ENCODE measurements at regions not wholly inside any gene's neighbourhood (a gene's known extent, or its start where the extent isn't known, plus 50 kb on each side); places are given as distances from the start of the nearest gene placed in this dataset.

DNA sequence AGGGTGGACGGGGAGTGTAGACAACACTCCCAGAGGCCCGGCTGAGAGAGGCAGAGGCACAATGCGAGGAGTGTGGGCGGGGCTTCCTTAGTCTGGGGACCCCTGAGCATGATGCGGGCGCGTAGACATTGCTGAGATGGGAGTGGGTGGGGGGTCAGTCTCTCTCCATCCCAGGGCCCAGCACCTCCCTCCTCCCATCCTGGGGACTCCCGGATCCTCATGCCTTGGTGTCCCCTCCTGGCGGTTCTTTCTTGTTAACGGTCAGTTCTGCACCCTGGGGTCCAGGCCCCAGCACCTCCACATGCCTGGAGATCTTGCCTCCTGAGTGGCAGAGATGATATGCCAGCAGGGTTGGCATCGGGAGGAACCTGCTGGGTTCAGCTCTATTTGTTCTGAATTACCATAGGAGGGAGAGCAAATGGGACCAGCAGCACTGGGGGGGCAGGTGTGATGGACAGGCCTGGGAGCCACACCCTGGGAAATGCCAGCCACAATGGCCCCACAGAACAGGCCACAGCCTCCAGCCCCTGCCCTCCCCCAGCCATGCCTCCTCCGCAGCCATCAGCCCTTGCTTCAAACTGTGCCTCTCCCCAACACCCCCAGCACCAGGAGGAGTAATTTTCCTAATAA, 55.7 kb downstream of the RTL6 start:
- TF ChIP-seq, protein P1, sequence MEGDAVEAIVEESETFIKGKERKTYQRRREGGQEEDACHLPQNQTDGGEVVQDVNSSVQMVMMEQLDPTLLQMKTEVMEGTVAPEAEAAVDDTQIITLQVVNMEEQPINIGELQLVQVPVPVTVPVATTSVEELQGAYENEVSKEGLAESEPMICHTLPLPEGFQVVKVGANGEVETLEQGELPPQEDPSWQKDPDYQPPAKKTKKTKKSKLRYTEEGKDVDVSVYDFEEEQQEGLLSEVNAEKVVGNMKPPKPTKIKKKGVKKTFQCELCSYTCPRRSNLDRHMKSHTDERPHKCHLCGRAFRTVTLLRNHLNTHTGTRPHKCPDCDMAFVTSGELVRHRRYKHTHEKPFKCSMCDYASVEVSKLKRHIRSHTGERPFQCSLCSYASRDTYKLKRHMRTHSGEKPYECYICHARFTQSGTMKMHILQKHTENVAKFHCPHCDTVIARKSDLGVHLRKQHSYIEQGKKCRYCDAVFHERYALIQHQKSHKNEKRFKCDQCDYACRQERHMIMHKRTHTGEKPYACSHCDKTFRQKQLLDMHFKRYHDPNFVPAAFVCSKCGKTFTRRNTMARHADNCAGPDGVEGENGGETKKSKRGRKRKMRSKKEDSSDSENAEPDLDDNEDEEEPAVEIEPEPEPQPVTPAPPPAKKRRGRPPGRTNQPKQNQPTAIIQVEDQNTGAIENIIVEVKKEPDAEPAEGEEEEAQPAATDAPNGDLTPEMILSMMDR (optimal IDR thresholded peaks at IDR 0.05 in 1 of 3, IDR thresholded peaks at IDR 0.05 in 1 of 3, conservative IDR thresholded peaks at IDR 0.05 in 1 of 3; ENCODE audit: extremely low read depth in 1 of 3, insufficient read depth in 2 of 3, low read length in 3 of 3), result no peak
- TF ChIP-seq EZH2 (IDR thresholded peaks at IDR 0.05; ENCODE audit: low read length), result no peak
